CD4-positive, alpha-beta T cell treated with Interleukin-4 for 1 hour (primary cell): ENCODE measurements at regions not wholly inside any gene's neighbourhood (a gene's known extent, or its start where the extent isn't known, plus 50 kb on each side); places are given as distances from the start of the nearest gene placed in this dataset.
"Not testable (repeated sequence)": the region's sequence is repeated elsewhere in the genome, so short reads cannot be mapped to it uniquely, and the experiment has no call there.

Experiments used
- DNase-seq, 2 donors: peaks; one replicate each; pipeline ENCODE4 v3.0.0-alpha.2; 2020 to 2022

GRCh38 chr18:1732143-1732542 lies 827.5 kb downstream of the ADCYAP1 start:
- no peak for DNase-seq

GRCh38 chr18:1746131-1746530 lies 825.2 kb downstream of the METTL4 start:
- DNase-seq, result no peak

- no peak for DNase-seq
These were observed 820.1 kb downstream of the METTL4 start for GRCh38 chr18:1751249-1751648.

- DNase-seq, result no peak
These were observed 810.4 kb downstream of the METTL4 start for GRCh38 chr18:1760901-1761300.

- DNase-seq, result no peak
These were observed 797.0 kb downstream of the METTL4 start for GRCh38 chr18:1774261-1774660.

GRCh38 chr18:1777843-1778242 lies 793.5 kb downstream of the METTL4 start:
- no peak for DNase-seq

- no peak for DNase-seq
These were observed 792.7 kb downstream of the METTL4 start for GRCh38 chr18:1778496-1779178.

- no peak for DNase-seq
These were observed 791.7 kb downstream of the METTL4 start for GRCh38 chr18:1779587-1779986.

GRCh38 chr18:1784113-1784512 lies 787.2 kb downstream of the METTL4 start:
- no peak for DNase-seq

- DNase-seq, result not testable (repeated sequence)
These were observed 785.3 kb downstream of the METTL4 start for GRCh38 chr18:1785980-1786379.

- DNase-seq, result no peak
These were observed 774.7 kb downstream of the METTL4 start for GRCh38 chr18:1796636-1797035.

GRCh38 chr18:1797235-1797634 lies 774.1 kb downstream of the METTL4 start:
- DNase-seq, result no peak

GRCh38 chr18:1805521-1805920 lies 765.8 kb downstream of the METTL4 start:
- no peak for DNase-seq

GRCh38 chr18:1806884-1807615 lies 764.3 kb downstream of the METTL4 start:
- DNase-seq, result no peak

GRCh38 chr18:1811282-1811681 lies 760.0 kb downstream of the METTL4 start:
- DNase-seq, result no peak

- no peak for DNase-seq
These were observed 746.0 kb downstream of the METTL4 start for GRCh38 chr18:1825296-1825695.

- DNase-seq, result no peak
These were observed 730.4 kb downstream of the METTL4 start for GRCh38 chr18:1840878-1841277.

- no peak for DNase-seq
These were observed 724.7 kb downstream of the METTL4 start for GRCh38 chr18:1846640-1847039.

- DNase-seq, result no peak
These were observed 722.6 kb downstream of the METTL4 start for GRCh38 chr18:1848716-1849115.

GRCh38 chr18:1849386-1849785 lies 721.9 kb downstream of the METTL4 start:
- no peak for DNase-seq

GRCh38 chr18:1857281-1857680 lies 714.0 kb downstream of the METTL4 start:
- DNase-seq, result not testable (repeated sequence)

- DNase-seq, result no peak
These were observed 709.8 kb downstream of the METTL4 start for GRCh38 chr18:1861473-1861872.

- no peak for DNase-seq
These were observed 705.4 kb downstream of the METTL4 start for GRCh38 chr18:1865869-1866268.

- DNase-seq, result no peak
These were observed 699.0 kb downstream of the METTL4 start for GRCh38 chr18:1872274-1872673.

- DNase-seq, result no peak
These were observed 696.1 kb downstream of the METTL4 start for GRCh38 chr18:1875219-1875618.
